G401 (cell line): ENCODE measurements at regions not wholly inside any gene's neighbourhood (a gene's known extent, or its start where the extent isn't known, plus 50 kb on each side); places are given as distances from the start of the nearest gene placed in this dataset.
"Not testable (repeated sequence)": the region's sequence is repeated elsewhere in the genome, so short reads cannot be mapped to it uniquely, and the experiment has no call there.

Source experiments
- DNase-seq: peaks from one replicate; pipeline ENCODE4 v3.0.0-alpha.2; 2015; ENCODE audit warnings: low spot score
- in situ Hi-C: cut with HindIII; loops from 2 replicates; pipeline ENCODE4 v1.10.0; 2016; ENCODE audit warnings: low sequenced_read_pairs, mixed read lengths

DNA sequence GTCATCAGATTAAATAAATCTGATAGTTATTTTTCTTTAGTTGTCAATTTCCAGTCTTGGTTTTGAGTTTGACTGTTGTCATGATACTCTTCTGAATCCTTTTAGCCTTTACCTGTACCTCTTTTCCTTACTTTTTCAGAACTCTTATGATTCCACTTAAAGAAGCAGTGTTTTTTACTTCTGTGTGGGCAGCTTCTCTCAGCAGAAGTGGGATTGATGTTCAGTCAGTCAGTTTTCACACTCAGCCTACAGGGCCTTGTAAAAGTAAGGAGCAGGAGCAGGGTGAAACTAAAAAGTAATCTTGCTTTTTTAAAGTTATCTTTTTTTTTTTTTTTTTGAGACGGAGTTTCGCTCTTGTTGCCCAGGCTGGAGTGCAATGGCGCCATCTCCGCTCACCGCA, 75.1 kb downstream of the HAUS1 start:
- DNase-seq, result no peak
- in situ Hi-C loops, result no loop called here

DNA sequence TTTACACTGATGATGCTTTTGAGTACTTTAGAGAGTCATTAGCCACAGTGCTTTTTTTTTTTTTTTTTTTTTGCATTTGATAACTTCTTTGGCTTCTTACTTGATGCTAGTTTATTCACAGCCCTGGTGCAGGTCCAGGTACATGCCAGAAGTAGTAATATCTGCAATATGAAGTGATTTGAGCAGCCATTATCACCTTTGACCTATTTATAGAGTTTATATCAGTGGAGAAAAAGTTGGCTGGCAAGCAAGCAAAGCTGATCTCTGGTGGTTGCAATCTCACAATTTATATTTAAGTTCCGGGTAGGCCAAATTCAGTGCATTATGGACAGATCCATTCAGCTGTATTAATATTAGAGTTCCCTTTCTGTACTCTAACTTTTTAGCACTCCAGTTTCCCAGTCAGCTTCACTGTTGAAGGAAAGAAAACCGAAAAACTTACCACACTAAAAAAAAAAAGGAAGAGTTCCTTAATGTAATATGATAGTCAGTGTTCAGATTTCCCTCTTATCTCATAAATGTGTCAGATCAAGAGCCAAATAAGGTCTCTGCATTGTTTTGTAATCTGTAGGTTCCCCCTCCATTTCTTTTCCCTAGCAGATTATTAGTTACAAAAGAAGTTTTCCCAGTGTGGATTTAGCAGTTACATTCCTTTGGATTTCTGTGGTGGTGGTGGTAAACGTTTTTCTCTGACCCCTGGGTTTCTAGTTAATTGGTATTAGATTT, 78.6 kb downstream of the HAUS1 start:
- in situ Hi-C loops, result no loop called here
- no peak for DNase-seq

DNA sequence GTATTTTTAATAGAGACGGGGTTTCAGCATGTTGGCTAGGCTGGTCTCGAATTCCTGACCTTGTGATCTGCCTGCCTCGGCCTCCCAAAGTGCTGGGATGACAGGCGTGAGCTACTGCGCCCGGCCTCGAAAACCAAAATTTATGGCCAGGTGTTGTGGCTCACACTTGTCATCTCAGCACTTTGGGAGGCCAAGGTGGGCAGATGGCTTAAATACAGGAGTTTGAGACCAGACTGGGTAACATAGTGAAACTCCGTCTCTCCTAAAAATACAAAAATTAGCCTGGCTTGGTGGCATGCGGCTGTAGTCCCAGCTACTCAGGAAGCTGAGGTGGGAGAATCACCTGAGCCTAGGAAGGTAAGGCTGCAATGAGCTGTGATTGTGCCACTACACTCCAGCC, 80.1 kb downstream of the HAUS1 start:
- in situ Hi-C loops, DNase-seq: not testable (repeated sequence)

DNA sequence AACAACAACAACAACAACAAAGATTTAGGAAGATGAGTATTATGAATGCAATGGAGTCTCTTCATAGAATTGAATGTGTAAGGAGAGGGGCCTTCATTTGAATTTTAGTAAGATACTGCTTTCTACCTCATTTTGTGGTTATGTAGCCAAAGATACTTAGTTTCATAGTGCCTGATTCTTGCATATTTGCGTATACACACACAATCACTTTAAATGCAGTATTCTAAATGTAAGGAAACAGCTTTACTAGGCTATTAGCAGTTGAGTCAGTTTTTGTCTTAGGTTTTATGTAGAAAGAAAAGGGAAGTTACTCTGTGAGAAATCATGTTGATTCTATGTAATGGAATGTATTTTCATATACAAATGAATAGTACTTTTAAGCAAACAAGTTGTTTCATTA, 80.5 kb downstream of the HAUS1 start:
- in situ Hi-C loops, result no loop called here

DNA sequence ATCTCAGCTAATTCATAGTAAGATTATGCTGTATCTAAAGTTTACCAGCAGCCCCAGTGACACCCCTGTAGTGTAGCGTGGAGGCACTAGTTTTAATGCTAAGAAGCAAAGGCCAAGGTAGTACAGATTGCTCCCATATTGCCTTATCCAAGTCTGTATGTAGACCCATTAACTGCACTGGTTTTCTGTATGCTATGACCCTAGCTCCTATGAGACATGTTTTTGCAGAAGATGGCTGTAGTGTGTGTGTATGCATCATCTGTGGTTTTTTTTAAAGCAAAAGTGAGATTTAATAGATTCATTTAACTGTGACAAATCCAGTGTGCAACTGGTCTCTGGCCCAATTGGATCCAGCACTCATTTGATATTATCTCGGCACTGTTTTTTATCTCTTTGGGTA, 86.5 kb downstream of the HAUS1 start:
- in situ Hi-C loops, result no loop called here
- no peak for DNase-seq

More for the DNA sequence above, 80.5 kb downstream of the HAUS1 start:
- no peak for DNase-seq

DNA sequence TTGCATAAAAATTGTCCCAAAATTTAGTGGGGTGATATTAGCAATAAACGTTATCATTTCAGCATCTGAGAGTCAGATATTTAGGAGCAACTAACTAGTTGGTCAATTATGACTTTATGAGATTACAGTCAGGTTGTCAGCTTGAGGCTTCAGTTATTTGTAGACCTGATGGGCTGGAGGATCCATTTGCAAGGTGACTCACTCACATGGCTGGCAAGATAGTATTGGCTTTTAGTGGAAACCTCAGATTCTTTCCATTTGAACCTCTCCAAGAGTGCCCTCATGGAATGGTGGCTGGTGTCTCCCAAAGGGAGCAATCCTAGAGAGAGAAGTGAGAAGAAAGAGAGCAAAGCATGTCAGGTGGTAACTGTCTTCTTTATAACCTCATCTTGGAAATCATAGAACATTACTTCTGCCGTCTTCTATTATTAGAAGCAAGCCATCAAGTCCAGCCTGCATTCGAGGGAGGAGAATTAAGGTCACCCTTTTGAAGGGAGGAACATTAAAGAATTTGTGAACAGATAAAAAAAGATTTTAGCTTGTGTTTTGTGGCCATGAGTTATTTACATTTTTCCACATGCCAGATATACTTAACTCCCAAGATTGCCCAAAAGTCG, 92.5 kb downstream of the HAUS1 start:
- in situ Hi-C loops, result no loop called here
- DNase-seq, result no peak

DNA sequence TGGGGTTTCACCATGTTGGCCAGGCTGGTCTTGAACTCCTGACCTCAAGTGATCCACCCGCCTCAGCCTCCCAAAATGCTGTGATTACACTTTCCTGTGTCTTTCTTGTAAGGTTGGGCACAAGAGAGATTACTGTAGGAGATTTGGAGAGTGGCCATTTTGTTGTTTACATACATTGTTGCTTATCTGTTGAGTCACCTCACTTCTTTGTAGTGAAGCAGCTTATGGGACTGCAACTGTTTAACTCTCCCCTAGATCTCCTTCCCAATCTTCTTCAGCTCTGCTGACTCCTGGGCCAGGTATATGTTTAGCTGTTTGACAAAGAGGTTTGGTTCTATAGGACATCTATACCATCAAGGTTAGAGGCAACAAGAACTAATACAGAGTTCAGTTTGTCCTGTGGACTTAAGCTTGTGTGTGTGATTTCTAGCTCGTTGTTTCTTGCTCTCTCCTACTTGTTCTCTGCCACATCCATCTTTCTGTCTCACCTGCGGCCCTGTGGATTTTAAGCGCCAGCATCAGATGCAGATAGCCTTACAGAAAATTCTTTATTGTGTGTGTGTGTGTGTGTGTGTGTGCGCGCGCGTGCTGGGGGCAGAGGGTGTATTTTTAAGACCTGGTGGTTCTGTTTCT, 95.4 kb downstream of the HAUS1 start:
- no peak for DNase-seq
- in situ Hi-C loops, result no loop called here

DNA sequence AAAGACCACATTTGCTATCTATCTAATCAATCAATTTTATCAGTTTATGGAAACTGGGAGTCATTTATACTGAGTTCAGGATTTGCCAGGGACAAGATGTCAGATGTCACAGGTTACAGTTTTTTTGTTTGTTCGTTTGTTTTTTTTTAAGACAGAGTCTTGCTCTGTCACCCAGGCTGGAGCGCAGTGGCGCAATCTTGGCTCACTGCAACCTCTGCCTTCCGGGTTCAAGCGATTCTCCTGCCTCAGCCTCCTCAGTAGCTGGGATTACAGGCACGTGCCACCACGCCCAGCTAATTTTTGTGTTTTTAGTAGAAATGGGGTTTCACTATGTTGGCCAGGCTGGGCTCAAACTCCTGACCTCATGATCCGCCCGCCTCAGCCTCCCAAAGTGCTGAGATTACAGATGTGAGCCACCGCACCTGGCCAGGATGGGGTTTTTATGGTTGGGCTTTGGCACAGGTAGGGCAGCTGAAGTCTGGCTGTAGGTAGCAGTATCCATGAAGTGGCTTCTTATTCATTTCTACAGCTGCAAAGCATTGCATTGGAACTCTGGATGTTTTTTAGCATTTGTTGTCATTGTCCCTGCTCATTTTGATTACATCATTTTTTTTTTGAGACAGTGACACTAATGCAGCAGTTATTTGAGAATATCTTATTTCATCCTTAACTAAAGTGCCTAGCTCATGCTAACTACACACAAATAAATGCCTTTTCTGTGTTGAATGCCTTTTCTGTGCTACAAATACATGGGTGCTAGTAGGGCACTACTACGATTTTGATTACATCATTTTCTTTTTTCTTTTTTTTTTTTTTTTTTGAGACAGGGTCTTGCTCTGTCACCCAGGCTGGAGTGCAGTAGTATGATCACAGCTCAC, 96.2 kb downstream of the HAUS1 start:
- not testable (repeated sequence) for DNase-seq

DNA sequence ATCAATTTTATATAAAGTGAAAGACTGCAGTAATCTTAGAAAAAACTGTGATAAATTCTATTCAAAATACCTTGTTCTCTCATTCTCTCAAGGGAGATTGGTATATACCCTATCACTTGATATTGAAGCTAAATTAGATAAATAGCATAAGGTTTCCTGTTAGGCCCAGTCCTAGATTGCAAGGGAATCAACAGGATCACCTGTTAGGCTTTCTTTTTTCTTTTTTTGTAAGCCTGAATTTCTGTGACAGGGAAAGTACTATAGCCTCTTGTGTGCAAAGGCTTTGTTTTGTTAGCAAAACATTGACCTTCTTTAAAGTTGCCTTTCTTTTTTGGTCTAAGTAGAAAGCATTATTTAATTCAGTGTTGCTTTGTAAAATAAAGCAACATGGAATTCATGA, 100.0 kb downstream of the HAUS1 start:
- in situ Hi-C loops, result no loop called here
- no peak for DNase-seq

More for the DNA sequence above, 96.2 kb downstream of the HAUS1 start:
- in situ Hi-C loops, result not testable (repeated sequence)

DNA sequence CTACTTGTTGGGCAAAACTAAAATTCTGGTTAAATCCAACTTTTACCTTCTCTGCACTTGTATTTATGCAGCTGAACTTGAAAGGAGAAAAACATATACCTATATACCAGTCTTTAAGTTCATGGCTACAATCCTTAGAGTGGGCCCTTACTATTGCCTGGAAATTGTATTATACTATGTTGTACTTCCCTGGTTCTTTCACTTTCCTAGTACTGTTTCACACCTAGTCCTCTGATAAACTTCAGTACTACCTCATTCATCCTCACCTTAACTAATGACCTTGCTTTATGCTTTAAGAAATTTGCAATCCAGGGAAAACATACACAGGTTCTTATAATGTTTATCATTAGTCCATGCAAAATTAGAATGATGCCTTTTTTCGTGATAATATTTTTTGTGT, 103.8 kb downstream of the HAUS1 start:
- DNase-seq, result no peak
- in situ Hi-C loops, result no loop called here

DNA sequence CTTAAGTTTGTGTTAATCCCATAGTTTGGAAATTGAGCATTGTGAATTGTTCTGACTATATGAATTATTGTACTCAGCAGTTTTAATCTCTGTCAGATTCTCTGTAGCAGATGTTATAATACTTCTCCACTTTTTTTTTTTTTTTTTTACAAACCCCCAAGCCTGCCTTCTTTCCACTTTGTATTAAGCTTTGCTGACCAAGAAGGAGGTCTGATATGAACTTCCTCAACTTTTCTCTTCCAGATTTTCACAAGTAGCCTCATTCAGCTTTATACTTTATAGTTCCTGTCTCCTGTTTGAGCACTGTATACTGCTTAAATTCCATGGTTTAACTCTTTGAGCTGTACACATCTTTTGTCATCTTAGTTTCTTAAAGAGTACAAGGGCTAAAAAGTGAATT, 105.0 kb downstream of the HAUS1 start:
- DNase-seq, result no peak
- in situ Hi-C loops, result no loop called here

DNA sequence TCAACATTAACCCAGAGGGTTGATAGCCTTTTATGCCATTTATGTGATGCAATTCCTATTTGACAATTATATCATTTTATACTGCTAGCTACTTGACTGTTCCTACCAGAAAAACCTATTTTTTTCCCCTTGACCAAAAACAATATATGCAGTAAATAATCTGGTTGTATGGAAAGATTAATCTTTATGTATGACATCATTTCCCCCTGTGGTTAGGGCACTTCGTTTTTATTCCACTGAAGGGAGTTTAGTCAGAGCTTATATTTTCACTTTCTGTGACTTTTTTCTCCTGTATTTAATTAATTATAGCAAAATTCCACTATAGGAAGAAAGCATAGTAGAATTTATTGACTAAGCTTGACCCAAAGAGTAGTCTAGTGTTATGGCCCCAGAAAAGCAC, 107.6 kb downstream of the HAUS1 start:
- DNase-seq, result no peak
- in situ Hi-C loops, result no loop called here

DNA sequence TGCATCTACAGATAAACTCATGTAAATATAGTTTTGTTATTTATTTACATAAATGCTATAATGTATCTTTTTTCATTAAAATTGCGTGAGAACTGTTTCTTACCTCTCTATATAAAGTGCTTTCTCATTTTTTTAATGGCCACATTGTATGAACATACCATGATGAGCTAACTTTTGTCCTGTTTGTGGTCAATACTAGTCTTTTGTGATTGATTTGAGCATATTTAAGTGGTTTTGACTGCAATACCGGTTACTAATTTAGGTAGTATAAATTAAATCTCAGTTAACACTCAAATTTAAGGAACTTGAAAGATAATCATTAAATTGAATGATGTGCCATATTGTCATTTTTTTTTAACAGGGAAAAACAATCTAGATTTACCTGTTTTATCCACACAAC, 108.2 kb downstream of the HAUS1 start:
- DNase-seq, result no peak

DNA sequence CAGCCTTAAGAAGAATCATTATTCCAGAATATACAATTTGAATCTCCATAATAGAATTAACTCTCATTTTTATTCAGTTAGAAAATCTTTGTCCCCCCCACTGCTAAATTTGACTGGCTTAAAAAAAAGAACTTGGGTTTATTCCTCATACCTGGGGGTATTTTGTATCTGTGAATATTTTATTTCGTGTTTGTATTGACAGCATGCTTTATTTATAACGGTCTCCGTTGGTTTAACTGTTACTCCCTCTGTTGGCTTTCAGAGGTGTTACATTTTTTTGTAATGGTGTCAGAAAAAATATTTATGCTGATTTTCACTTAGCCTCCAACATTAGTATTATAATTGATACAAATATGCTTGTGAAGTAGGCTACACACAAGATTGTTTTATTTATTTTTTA, 109.1 kb downstream of the HAUS1 start:
- DNase-seq, result no peak
- in situ Hi-C loops, result no loop called here

More for the DNA sequence above, 108.2 kb downstream of the HAUS1 start:
- in situ Hi-C loops, result no loop called here

DNA sequence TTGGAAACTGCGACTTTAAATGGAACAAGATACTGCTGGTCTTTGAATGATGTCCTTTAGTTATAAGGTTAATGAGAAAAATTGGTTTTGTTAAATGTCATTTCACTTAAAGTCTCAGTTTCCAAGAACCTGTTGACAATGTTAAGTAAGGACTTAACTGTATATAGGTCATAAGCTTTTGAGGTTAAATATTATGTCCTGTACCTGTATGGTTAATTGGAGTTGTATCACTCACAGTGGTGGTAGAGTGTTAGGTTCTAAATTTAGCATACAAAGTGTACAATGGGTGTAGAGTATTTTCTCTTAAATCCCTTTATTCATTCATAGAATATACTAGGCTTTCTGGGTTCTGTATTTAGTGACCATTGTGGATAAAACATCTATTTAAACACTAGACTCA, 110.2 kb downstream of the HAUS1 start:
- in situ Hi-C loops, result no loop called here

DNA sequence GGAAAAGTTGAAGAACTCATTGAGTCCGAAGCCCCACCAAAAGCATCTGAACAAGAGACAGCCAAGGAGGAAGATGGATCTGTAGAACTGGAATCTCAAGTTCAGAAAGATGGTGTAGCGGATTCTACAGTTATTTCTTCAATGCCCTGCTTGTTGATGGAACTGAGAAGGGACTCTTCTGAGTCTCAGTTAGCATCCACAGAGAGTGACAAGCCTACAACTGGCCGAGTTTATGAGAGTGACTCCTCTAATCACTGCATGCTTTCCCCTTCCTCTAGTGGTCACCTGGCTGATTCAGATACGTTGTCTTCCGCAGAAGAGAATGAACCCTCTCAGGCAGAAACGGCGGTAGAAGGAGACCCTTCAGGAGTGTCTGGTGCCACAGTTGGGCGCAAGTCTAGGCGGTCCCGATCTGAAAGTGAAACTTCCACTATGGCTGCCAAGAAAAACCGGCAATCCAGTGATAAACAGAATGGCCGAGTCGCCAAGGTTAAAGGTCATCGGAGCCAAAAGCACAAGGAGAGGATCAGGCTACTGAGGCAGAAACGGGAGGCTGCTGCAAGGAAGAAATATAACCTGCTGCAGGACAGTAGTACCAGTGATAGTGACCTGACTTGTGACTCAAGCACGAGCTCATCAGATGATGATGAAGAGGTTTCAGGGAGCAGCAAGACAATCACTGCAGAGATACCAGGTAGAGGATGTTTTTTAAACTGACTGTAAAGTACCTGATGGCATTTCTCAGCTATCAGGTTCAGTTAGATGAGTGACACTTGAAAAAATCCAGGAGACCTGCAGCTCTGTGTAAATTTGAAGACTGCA, 111.9 kb downstream of the HAUS1 start:
- in situ Hi-C loops, result no loop called here
- DNase-seq, result no peak

More for the DNA sequence above, 110.2 kb downstream of the HAUS1 start:
- no peak for DNase-seq

DNA sequence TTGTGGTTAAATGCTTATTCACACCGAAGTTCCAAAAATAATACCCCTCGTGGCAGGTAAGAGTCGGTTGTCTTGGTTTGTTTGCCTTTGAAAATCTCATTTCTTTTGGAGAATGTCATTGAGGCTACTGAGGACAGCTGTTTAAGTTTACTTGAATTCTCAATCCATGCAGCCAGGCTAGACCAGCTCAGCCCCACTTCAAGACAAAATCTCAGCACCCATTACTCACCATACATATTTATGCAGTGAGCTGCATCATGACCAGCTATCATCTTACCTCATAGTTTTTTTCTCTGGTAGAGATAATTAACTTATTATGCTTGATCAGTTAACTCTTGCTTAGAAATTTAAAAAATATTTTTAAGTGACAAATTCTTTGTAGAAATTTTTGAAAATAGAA, 115.9 kb downstream of the HAUS1 start:
- DNase-seq, result no peak
- in situ Hi-C loops, result no loop called here

DNA sequence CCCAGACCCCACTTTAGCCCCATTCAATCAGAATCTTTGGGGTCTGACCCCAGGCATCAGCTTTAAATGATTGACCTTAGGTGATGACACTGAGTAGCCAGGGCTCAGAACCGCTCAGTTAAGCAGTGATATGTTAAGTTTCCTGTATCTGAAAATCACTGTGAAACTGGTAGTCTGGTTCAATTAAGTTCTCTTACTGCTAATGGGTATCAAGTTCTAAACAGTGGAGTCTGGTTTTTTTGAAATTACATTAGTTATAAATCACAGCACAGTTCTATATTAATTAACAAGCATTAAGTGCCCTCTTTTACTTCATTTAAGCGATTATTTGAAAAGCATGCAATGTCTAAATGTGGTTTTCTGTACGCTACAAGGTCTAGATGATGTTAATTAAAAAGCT, 117.9 kb downstream of the HAUS1 start:
- in situ Hi-C loops, result no loop called here
- DNase-seq, result no peak
